WERI-Rb-1 (cell line): ENCODE measurements at regions not wholly inside any gene's neighbourhood (a gene's known extent, or its start where the extent isn't known, plus 50 kb on each side); places are given as distances from the start of the nearest gene placed in this dataset.

Source experiments
- DNase-seq: peaks from one replicate; pipeline ENCODE4 v3.0.0-alpha.2; 2020
- H3K27ac ChIP-seq: fragments of 250-450 bp; sonication (Bioruptor Pico); 2 replicates; pipeline ENCODE4 v1.5.1; 2020; ENCODE audit warnings: mild to moderate bottlenecking, moderate library complexity
- H3K27me3 ChIP-seq: fragments of 250-450 bp; sonication (Bioruptor Pico); 2 replicates; pipeline ENCODE4 v1.5.1; 2021; ENCODE audit warnings: mild to moderate bottlenecking, low read depth, moderate library complexity; ENCODE audit not compliant: insufficient read depth, severe bottlenecking
- H3K36me3 ChIP-seq: fragments of 250-450 bp; sonication (Bioruptor Pico); 2 replicates; pipeline ENCODE4 v1.5.1; 2020; ENCODE audit warnings: mild to moderate bottlenecking, moderate library complexity
- H3K4me3 ChIP-seq: 2 replicates; pipeline ENCODE4 v1.5.1; 2011; ENCODE audit warnings: low read depth, mild to moderate bottlenecking, control low read depth, low read length
- H3K9me3 ChIP-seq: fragments of 250-450 bp; sonication (Bioruptor Pico); 2 replicates; pipeline ENCODE4 v1.5.1; 2021; ENCODE audit warnings: mild to moderate bottlenecking, moderate library complexity; ENCODE audit not compliant: severe bottlenecking
- CTCF ChIP-seq: IDR thresholded peaks from 2 replicates; pipeline ENCODE4 v1.5.1; 2011; ENCODE audit warnings: low read depth, mild to moderate bottlenecking, control low read depth, inconsistent platforms, low read length

- Histone ChIP-seq H3K36me3 (no peaks in the 10 kb centered on the region), H3K9me3 (no peaks in the 10 kb centered on the region), H3K4me3 (no peak overlapping the region), H3K27me3 (no peaks in the 10 kb centered on the region), H3K27ac (no peak overlapping the region)
- no peak for DNase-seq
- TF ChIP-seq CTCF = no peak
Observed at GRCh38 chr3:147655236-147655635, 246.1 kb downstream of the ZIC1 start.

GRCh38 chr3:147656023-147656422, 246.9 kb downstream of the ZIC1 start:
- Histone ChIP-seq H3K27ac (no peak overlapping the region), H3K36me3 (no peaks in the 10 kb centered on the region), H3K9me3 (no peaks in the 10 kb centered on the region), H3K27me3 (no peaks in the 10 kb centered on the region), H3K4me3 (no peak overlapping the region)
- no peak for DNase-seq
- no peak for TF ChIP-seq CTCF

- Histone ChIP-seq H3K36me3 (no peaks in the 10 kb centered on the region), H3K27me3 (no peaks in the 10 kb centered on the region), H3K9me3 (no peaks in the 10 kb centered on the region), H3K27ac (no peak overlapping the region), H3K4me3 (no peak overlapping the region)
- DNase-seq = no peak
- TF ChIP-seq CTCF = no peak
Observed at GRCh38 chr3:147661916-147662315, 252.8 kb downstream of the ZIC1 start.

GRCh38 chr3:147662705-147663104, 253.5 kb downstream of the ZIC1 start:
- H3K27ac ChIP-seq = no peak overlapping the region
- no peak for TF ChIP-seq CTCF
- no peak overlapping the region for H3K4me3 ChIP-seq
- no peaks in the 10 kb centered on the region for H3K9me3 ChIP-seq
- no peak for DNase-seq
- no peaks in the 10 kb centered on the region for H3K36me3 ChIP-seq
- H3K27me3 ChIP-seq = no peaks in the 10 kb centered on the region

- H3K27me3 ChIP-seq = no peaks in the 10 kb centered on the region
- H3K27ac ChIP-seq = no peak overlapping the region
Observed at GRCh38 chr3:147669077-147669476, 259.9 kb downstream of the ZIC1 start.

More at GRCh38 chr3:147669077-147669476, 259.9 kb downstream of the ZIC1 start:
- H3K9me3 ChIP-seq = no peaks in the 10 kb centered on the region
- no peak for DNase-seq
- no peak for TF ChIP-seq CTCF
- H3K36me3 ChIP-seq = no peaks in the 10 kb centered on the region
- H3K4me3 ChIP-seq = no peak overlapping the region
